ENCODE measurements at regions not wholly inside any gene's neighbourhood (a gene's known extent, or its start where the extent isn't known, plus 50 kb on each side); places are given as distances from the start of the nearest gene placed in this dataset.

- Histone ChIP-seq H3K9me3 (ENCODE audit: insufficient read depth, low read depth, low read length) (no peaks in the 10 kb centered on the region), H3K36me3 (ENCODE audit: insufficient read depth, low read length) (no peaks in the 10 kb centered on the region), H3K9me2 (replicated peaks; ENCODE audit: low read depth, low read length) (no peaks in the 10 kb centered on the region), H4K20me1 (ENCODE audit: insufficient read depth, low read length, poor library complexity, severe bottlenecking) (no peaks in the 10 kb centered on the region), H2AFZ (ENCODE audit: low read length) (no peak overlapping the region), H3K4me3 (ENCODE audit: low read length, poor library complexity, severe bottlenecking) (no peak overlapping the region), H3K27me3 (ENCODE audit: insufficient read depth, low read length, poor library complexity, severe bottlenecking) (peaks cover 88% of the 10 kb centered on the region), H3F3A (ENCODE audit: low read depth) (no peaks in the 10 kb centered on the region), H3K9ac (ENCODE audit: low read depth, low read length, poor library complexity, severe bottlenecking) (no peak overlapping the region), H3K79me2 (ENCODE audit: insufficient read depth, low read length) (no peaks in the 10 kb centered on the region), H3K4me2 (ENCODE audit: low read depth, low read length, poor library complexity, severe bottlenecking) (no peak overlapping the region), H3K4me1 (ENCODE audit: insufficient read depth, low read length, poor library complexity, severe bottlenecking) (no peaks in the 10 kb centered on the region)
- TF ChIP-seq EZH2phosphoT487 (IDR thresholded peaks at IDR 0.05; ENCODE audit: borderline replicate concordance): no peak
- TF ChIP-seq, protein P1, sequence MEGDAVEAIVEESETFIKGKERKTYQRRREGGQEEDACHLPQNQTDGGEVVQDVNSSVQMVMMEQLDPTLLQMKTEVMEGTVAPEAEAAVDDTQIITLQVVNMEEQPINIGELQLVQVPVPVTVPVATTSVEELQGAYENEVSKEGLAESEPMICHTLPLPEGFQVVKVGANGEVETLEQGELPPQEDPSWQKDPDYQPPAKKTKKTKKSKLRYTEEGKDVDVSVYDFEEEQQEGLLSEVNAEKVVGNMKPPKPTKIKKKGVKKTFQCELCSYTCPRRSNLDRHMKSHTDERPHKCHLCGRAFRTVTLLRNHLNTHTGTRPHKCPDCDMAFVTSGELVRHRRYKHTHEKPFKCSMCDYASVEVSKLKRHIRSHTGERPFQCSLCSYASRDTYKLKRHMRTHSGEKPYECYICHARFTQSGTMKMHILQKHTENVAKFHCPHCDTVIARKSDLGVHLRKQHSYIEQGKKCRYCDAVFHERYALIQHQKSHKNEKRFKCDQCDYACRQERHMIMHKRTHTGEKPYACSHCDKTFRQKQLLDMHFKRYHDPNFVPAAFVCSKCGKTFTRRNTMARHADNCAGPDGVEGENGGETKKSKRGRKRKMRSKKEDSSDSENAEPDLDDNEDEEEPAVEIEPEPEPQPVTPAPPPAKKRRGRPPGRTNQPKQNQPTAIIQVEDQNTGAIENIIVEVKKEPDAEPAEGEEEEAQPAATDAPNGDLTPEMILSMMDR (conservative IDR thresholded peaks at IDR 0.05; ENCODE audit: low read length): no peak
These were observed 319.4 kb upstream of the NR2F2 start for GRCh38 chr15:96011136-96011535.

GRCh38 chr15:96014939-96015338 lies 315.6 kb upstream of the NR2F2 start:
- no peak for TF ChIP-seq EZH2phosphoT487 (IDR thresholded peaks at IDR 0.05; ENCODE audit: borderline replicate concordance)
- TF ChIP-seq, protein P1 (conservative IDR thresholded peaks at IDR 0.05; ENCODE audit: low read length): no peak
- Histone ChIP-seq H3K4me3 (ENCODE audit: low read length, poor library complexity, severe bottlenecking) (no peak overlapping the region), H3K36me3 (ENCODE audit: insufficient read depth, low read length) (no peaks in the 10 kb centered on the region), H3K79me2 (ENCODE audit: insufficient read depth, low read length) (no peaks in the 10 kb centered on the region), H3K9me3 (ENCODE audit: insufficient read depth, low read depth, low read length) (no peaks in the 10 kb centered on the region), H3K27me3 (ENCODE audit: insufficient read depth, low read length, poor library complexity, severe bottlenecking) (peaks cover 85% of the 10 kb centered on the region), H3K4me2 (ENCODE audit: low read depth, low read length, poor library complexity, severe bottlenecking) (no peak overlapping the region), H3F3A (ENCODE audit: low read depth) (no peaks in the 10 kb centered on the region), H4K20me1 (ENCODE audit: insufficient read depth, low read length, poor library complexity, severe bottlenecking) (no peaks in the 10 kb centered on the region), H2AFZ (ENCODE audit: low read length) (no peak overlapping the region), H3K9me2 (replicated peaks; ENCODE audit: low read depth, low read length) (no peaks in the 10 kb centered on the region), H3K9ac (ENCODE audit: low read depth, low read length, poor library complexity, severe bottlenecking) (no peak overlapping the region), H3K4me1 (ENCODE audit: insufficient read depth, low read length, poor library complexity, severe bottlenecking) (no peaks in the 10 kb centered on the region)

GRCh38 chr15:96019114-96019513 lies 311.4 kb upstream of the NR2F2 start:
- Histone ChIP-seq H2AFZ (ENCODE audit: low read length) (no peak overlapping the region), H3K4me1 (ENCODE audit: insufficient read depth, low read length, poor library complexity, severe bottlenecking) (no peaks in the 10 kb centered on the region), H3K4me3 (ENCODE audit: low read length, poor library complexity, severe bottlenecking) (no peak overlapping the region), H3K9me2 (replicated peaks; ENCODE audit: low read depth, low read length) (no peaks in the 10 kb centered on the region), H3K27me3 (ENCODE audit: insufficient read depth, low read length, poor library complexity, severe bottlenecking) (peaks cover 92% of the 10 kb centered on the region), H3K9me3 (ENCODE audit: insufficient read depth, low read depth, low read length) (no peaks in the 10 kb centered on the region), H3K4me2 (ENCODE audit: low read depth, low read length, poor library complexity, severe bottlenecking) (no peak overlapping the region), H3K79me2 (ENCODE audit: insufficient read depth, low read length) (no peaks in the 10 kb centered on the region), H4K20me1 (ENCODE audit: insufficient read depth, low read length, poor library complexity, severe bottlenecking) (no peaks in the 10 kb centered on the region), H3K36me3 (ENCODE audit: insufficient read depth, low read length) (no peaks in the 10 kb centered on the region), H3K9ac (ENCODE audit: low read depth, low read length, poor library complexity, severe bottlenecking) (no peak overlapping the region), H3F3A (ENCODE audit: low read depth) (no peaks in the 10 kb centered on the region)
- no peak for TF ChIP-seq EZH2phosphoT487 (IDR thresholded peaks at IDR 0.05; ENCODE audit: borderline replicate concordance)
- TF ChIP-seq, protein P1 (conservative IDR thresholded peaks at IDR 0.05; ENCODE audit: low read length): no peak
